H1 (cell line): ENCODE measurements at regions not wholly inside any gene's neighbourhood (a gene's known extent, or its start where the extent isn't known, plus 50 kb on each side); places are given as distances from the start of the nearest gene placed in this dataset.

Experiments used
- CTCF ChIA-PET: fragments of 300-600 bp; sonication (Branson Sonifier 250); formaldehyde crosslinking; loops from one replicate; lab custom pipeline; 2021; ENCODE audit not compliant: partially characterized antibody; lab: Charles Lee
- POLR2A ChIA-PET: fragments of 300-600 bp; sonication (Branson Sonifier 250); formaldehyde crosslinking; loops from one replicate; lab custom pipeline; 2021; ENCODE audit warnings: inconsistent platforms; ENCODE audit not compliant: partially characterized antibody; lab: Charles Lee
- DNase-seq, 2 experiments: peaks; one replicate each; pipeline versions ENCODE4 v3.0.0 to v3.0.0-alpha.2; 2010 to 2022; ENCODE audit warnings: low spot score in 2 of 2, low read depth in 1 of 2, mixed read lengths in 1 of 2
- FAIRE-seq: peaks from 2 replicates; lab custom pipeline; 2011; peaks lifted over from hg19 to GRCh38; lab: Jason Lieb, UNC
- H2AFZ ChIP-seq: 2 replicates; pipeline ENCODE4 v1.8.1; 2012; ENCODE audit warnings: low read length, inconsistent platforms
- H2AK5ac ChIP-seq: 2 replicates; pipeline ENCODE4 v1.6.1; 2013; ENCODE audit warnings: low read depth, low read length
- H2BK120ac ChIP-seq: replicated peaks from 2 replicates; pipeline ENCODE3; 2013; ENCODE audit warnings: low read depth, low read length, inconsistent platforms
- H2BK12ac ChIP-seq: 2 replicates; pipeline ENCODE4 v1.6.1; 2013; ENCODE audit warnings: low read depth, low read length
- H2BK15ac ChIP-seq: 2 replicates; pipeline ENCODE4 v1.6.1; 2013; ENCODE audit warnings: low read length
- H2BK20ac ChIP-seq: 2 replicates; pipeline ENCODE4 v1.6.1; 2013; ENCODE audit warnings: low read length
- H2BK5ac ChIP-seq: 2 replicates; pipeline ENCODE4 v1.6.1; 2013; ENCODE audit warnings: low read depth, low read length
- H3K14ac ChIP-seq: 2 replicates; pipeline ENCODE4 v1.6.1; 2013; ENCODE audit warnings: inconsistent platforms; ENCODE audit not compliant: insufficient read length
- H3K18ac ChIP-seq: 2 replicates; pipeline ENCODE4 v1.6.1; 2013; ENCODE audit warnings: low read length; ENCODE audit errors: extremely low read depth
- H3K23ac ChIP-seq: 2 replicates; pipeline ENCODE4 v1.6.1; 2013; ENCODE audit warnings: inconsistent platforms; ENCODE audit not compliant: insufficient read length
- H3K23me2 ChIP-seq: 2 replicates; pipeline ENCODE4 v1.6.1; 2013; ENCODE audit warnings: low read depth, low read length
- H3K27ac ChIP-seq: 2 replicates; pipeline ENCODE4 v1.6.1; 2011; ENCODE audit warnings: low read depth, low read length, inconsistent platforms
- H3K27me3 ChIP-seq, 4 experiments: replicated peaks in 1 of 4; 1 replicate in 1 of 4; 2 replicates in 3 of 4; pipeline versions ENCODE4 v1.6.1 to v1.8.1; 2011 to 2013; ENCODE audit warnings: low read length in 3 of 4, mild to moderate bottlenecking in 3 of 4, inconsistent platforms in 2 of 4, mixed read lengths in 2 of 4, moderate library complexity in 1 of 4; ENCODE audit not compliant: control insufficient read depth in 3 of 4, insufficient read depth in 3 of 4; ENCODE audit errors: extremely low read depth in 1 of 4
- H3K36me3 ChIP-seq, 4 experiments: 2 replicates each; pipeline versions ENCODE4 v1.6.1 to v1.8.1; 2011 to 2013; ENCODE audit warnings: mild to moderate bottlenecking in 4 of 4, low read length in 3 of 4, moderate library complexity in 2 of 4, control low read depth in 1 of 4, inconsistent platforms in 1 of 4; ENCODE audit not compliant: insufficient read depth in 4 of 4, control insufficient read depth in 2 of 4
- H3K4ac ChIP-seq: replicated peaks from 2 replicates; pipeline ENCODE3; 2013; ENCODE audit warnings: low read length, low read depth, mixed read lengths, inconsistent platforms; ENCODE audit not compliant: insufficient read length
- H3K4me1 ChIP-seq, 4 experiments: replicated peaks in 1 of 4; 1 replicate in 1 of 4; 2 replicates in 3 of 4; pipeline versions ENCODE4 v1.6.1 to v1.8.1; 2011 to 2013; ENCODE audit warnings: low read length in 3 of 4, inconsistent platforms in 2 of 4, mixed read lengths in 1 of 4; ENCODE audit not compliant: insufficient read depth in 4 of 4, control insufficient read depth in 3 of 4
- H3K4me2 ChIP-seq, 2 experiments: 2 replicates each; pipeline versions ENCODE4 v1.6.1 to v1.8.1; 2011 to 2013; ENCODE audit warnings: low read depth in 2 of 2, low read length in 2 of 2, control low read depth in 1 of 2, inconsistent platforms in 1 of 2, mild to moderate bottlenecking in 1 of 2; ENCODE audit not compliant: insufficient read depth in 1 of 2
- H3K4me3 ChIP-seq, 4 experiments: fragments of 200-600, 300-600 bp in 1 of 4; sonication (generic), shearing (Covaris generic), sonication (Bioruptor Twin) in 1 of 4; 2 replicates each; pipeline versions ENCODE4 v1.5.1 to v1.8.1; 2011 to 2016; ENCODE audit warnings: low read length in 4 of 4, low read depth in 3 of 4, control low read depth in 2 of 4, inconsistent platforms in 2 of 4, mild to moderate bottlenecking in 2 of 4, mixed read lengths in 1 of 4, moderate library complexity in 1 of 4; ENCODE audit not compliant: insufficient read depth in 2 of 4; ENCODE audit errors: extremely low read depth in 1 of 4
- H3K56ac ChIP-seq: replicated peaks from 2 replicates; pipeline ENCODE3; 2013; ENCODE audit warnings: low read depth, mild to moderate bottlenecking, mixed read lengths, low read length, inconsistent platforms; ENCODE audit not compliant: insufficient read length
- H3K79me1 ChIP-seq: 2 replicates; pipeline ENCODE4 v1.6.1; 2013; ENCODE audit warnings: low read depth, low read length, control low read depth
- H3K79me2 ChIP-seq, 2 experiments: 2 replicates each; pipeline versions ENCODE4 v1.6.1 to v1.8.1; 2012 to 2013; ENCODE audit warnings: low read length in 2 of 2, mild to moderate bottlenecking in 2 of 2, inconsistent platforms in 1 of 2; ENCODE audit not compliant: insufficient read depth in 2 of 2, control insufficient read depth in 1 of 2
- H3K9ac ChIP-seq, 4 experiments: replicated peaks in 1 of 4; 1 replicate in 1 of 4; 2 replicates in 3 of 4; pipeline versions ENCODE4 v1.6.1 to v1.8.1; 2011 to 2013; ENCODE audit warnings: low read depth in 3 of 4, low read length in 3 of 4, control low read depth in 2 of 4, mild to moderate bottlenecking in 2 of 4, moderate library complexity in 2 of 4, inconsistent platforms in 1 of 4; ENCODE audit errors: extremely low read depth in 1 of 4
- H3K9me3 ChIP-seq, 2 experiments: 2 replicates each; pipeline versions ENCODE4 v1.6.1 to v1.8.1; 2012 to 2013; ENCODE audit warnings: mild to moderate bottlenecking in 2 of 2, moderate library complexity in 2 of 2, control low read depth in 1 of 2, inconsistent platforms in 1 of 2, low read depth in 1 of 2, low read length in 1 of 2, mixed read lengths in 1 of 2; ENCODE audit not compliant: insufficient read depth in 2 of 2
- H4K20me1 ChIP-seq, 2 experiments: replicated peaks in 1 of 2; 2 replicates each; pipeline versions ENCODE3 to v1.8.1; 2011 to 2013; ENCODE audit warnings: inconsistent platforms in 2 of 2, low read length in 2 of 2, mild to moderate bottlenecking in 1 of 2; ENCODE audit not compliant: insufficient read depth in 2 of 2, control insufficient read depth in 1 of 2
- H4K5ac ChIP-seq: 2 replicates; pipeline ENCODE4 v1.6.1; 2013; ENCODE audit warnings: low read length, low read depth, mixed read lengths, inconsistent platforms; ENCODE audit not compliant: insufficient read length
- H4K8ac ChIP-seq: 2 replicates; pipeline ENCODE4 v1.8.0; 2013; ENCODE audit warnings: mild to moderate bottlenecking, moderate library complexity, low read length, inconsistent platforms; ENCODE audit not compliant: insufficient read depth; ENCODE audit errors: extremely low read depth
- H4K91ac ChIP-seq: replicated peaks from 2 replicates; pipeline ENCODE3; 2013; ENCODE audit warnings: low read length, mixed read lengths, inconsistent platforms; ENCODE audit not compliant: insufficient read length
- BRCA1 ChIP-seq: IDR thresholded peaks from 2 replicates; pipeline ENCODE4 v1.6.1; 2012; ENCODE audit warnings: low read depth, low read length, improper control_type of control experiment
- CBX8 ChIP-seq: fragments of 300-800, 300-1000 bp; sonication (generic); IDR thresholded peaks from 2 replicates; pipeline ENCODE4 v1.7.1; 2016; ENCODE audit warnings: low read depth, low read length, borderline replicate concordance
- EP300 ChIP-seq, 2 experiments: IDR thresholded peaks; 1 replicate in 1 of 2; 2 replicates in 1 of 2; pipeline ENCODE4 v1.6.1; 2011 to 2012; ENCODE audit warnings: low read depth in 2 of 2, low read length in 2 of 2, mild to moderate bottlenecking in 2 of 2, borderline replicate concordance in 1 of 2, inconsistent platforms in 1 of 2, moderate library complexity in 1 of 2
- HDAC2 ChIP-seq, 2 experiments: fragments of 300-600 bp in 1 of 2; sonication (generic) in 1 of 2; IDR thresholded peaks; 2 replicates each; pipeline ENCODE4 v1.6.1; 2011 to 2012; ENCODE audit warnings: low read depth in 2 of 2, low read length in 2 of 2, mild to moderate bottlenecking in 2 of 2, moderate library complexity in 2 of 2, borderline replicate concordance in 1 of 2, inconsistent platforms in 1 of 2
- KDM5A ChIP-seq: fragments of 200-600 bp; IDR thresholded peaks from 2 replicates; pipeline ENCODE4 v1.7.1; 2012; ENCODE audit warnings: mild to moderate bottlenecking, low read length, inconsistent platforms, mixed read lengths
- MAX ChIP-seq: IDR thresholded peaks from 2 replicates; pipeline ENCODE4 v1.6.1; 2012; ENCODE audit warnings: inconsistent platforms
- RBBP5 ChIP-seq: IDR thresholded peaks from 2 replicates; pipeline ENCODE4 v1.7.1; 2012; ENCODE audit warnings: low read depth, mild to moderate bottlenecking, inconsistent platforms, low read length, moderate library complexity, borderline replicate concordance
- SIN3A ChIP-seq, 2 experiments: IDR thresholded peaks in 1 of 2; conservative IDR thresholded peaks in 1 of 2; 2 replicates each; pipeline ENCODE4 v1.6.1; 2011 to 2012; ENCODE audit warnings: low read length in 2 of 2, improper control_type of control experiment in 1 of 2, low read depth in 1 of 2, mild to moderate bottlenecking in 1 of 2
- SIX5 ChIP-seq: IDR thresholded peaks from 2 replicates; pipeline ENCODE4 v1.6.1; 2011; ENCODE audit warnings: mild to moderate bottlenecking, low read depth, low read length
- SP1 ChIP-seq: IDR thresholded peaks from 2 replicates; pipeline ENCODE4 v1.6.1; 2011; ENCODE audit warnings: low read depth, low read length
- SP4 ChIP-seq: IDR thresholded peaks from 2 replicates; pipeline ENCODE4 v1.6.1; 2012; ENCODE audit warnings: low read length, inconsistent platforms
- USF2 ChIP-seq: IDR thresholded peaks from 2 replicates; pipeline ENCODE4 v1.6.1; 2011; ENCODE audit warnings: low read length, improper control_type of control experiment

- TF ChIP-seq EP300 (IDR thresholded peaks at IDR 0.05; ENCODE audit: borderline replicate concordance in 1 of 2, low read depth in 2 of 2, low read length in 2 of 2), result no peak
Observed at GRCh38 chr2:4791488-4791887, 900.7 kb upstream of the SOX11 start (continued).

GRCh38 chr2:4792126-4792525 is 900.1 kb upstream of the SOX11 start:
- ChIA-PET POLR2A (no interaction called here), CTCF (no interaction called here)
- no peak overlapping the region for H2BK120ac ChIP-seq
- H3K79me1 ChIP-seq, result no peaks in the 10 kb centered on the region
- no peak overlapping the region for H4K5ac ChIP-seq
- no peak overlapping the region for H4K8ac ChIP-seq
- no peak overlapping the region for H3K23ac ChIP-seq
- no peak overlapping the region for H3K27ac ChIP-seq
- FAIRE-seq (no peak), DNase-seq (no peak)
- no peaks in the 10 kb centered on the region for H4K20me1 ChIP-seq
- peaks cover 7 to 9% of the 10 kb centered on the region in 2 experiments; a peak in 2 of 4 replicates for H3K9me3 ChIP-seq
- no peaks in the 10 kb centered on the region for H3K79me2 ChIP-seq
- no peak overlapping the region for H3K18ac ChIP-seq
- H3K4me1 ChIP-seq, result no peaks in the 10 kb centered on the region
- no peak overlapping the region for H2BK5ac ChIP-seq
- no peak overlapping the region for H2BK12ac ChIP-seq
- H3K4ac ChIP-seq, result no peak overlapping the region
- H3K56ac ChIP-seq, result no peak overlapping the region
- no peak overlapping the region for H2BK20ac ChIP-seq
- no peaks in the 10 kb centered on the region for H3K23me2 ChIP-seq
- H3K9ac ChIP-seq, result no peak overlapping the region
- no peak overlapping the region for H3K4me3 ChIP-seq
- no peaks in the 10 kb centered on the region for H3K27me3 ChIP-seq
- no peak overlapping the region for H2AFZ ChIP-seq
- no peak overlapping the region for H3K14ac ChIP-seq
- no peak overlapping the region for H4K91ac ChIP-seq
- no peak overlapping the region for H2AK5ac ChIP-seq
- no peak overlapping the region for H2BK15ac ChIP-seq
- H3K4me2 ChIP-seq, result no peak overlapping the region
- no peaks in the 10 kb centered on the region for H3K36me3 ChIP-seq
- TF ChIP-seq RBBP5 (no peak), HDAC2 (IDR thresholded peaks at IDR 0.05; ENCODE audit: borderline replicate concordance in 1 of 2, low read depth in 2 of 2, low read length in 2 of 2) (no peak), SIN3A (conservative IDR thresholded peaks at IDR 0.05 in 1 of 2, IDR thresholded peaks at IDR 0.05 in 1 of 2; ENCODE audit: low read depth in 1 of 2, low read length in 2 of 2) (no peak), BRCA1 (no peak), USF2 (no peak), CBX8 (no peak), KDM5A (no peak), MAX (no peak), SP4 (no peak), SP1 (no peak), SIX5 (no peak)
